Panc1 (cell line): ENCODE measurements at regions not wholly inside any gene's neighbourhood (a gene's known extent, or its start where the extent isn't known, plus 50 kb on each side); places are given as distances from the start of the nearest gene placed in this dataset.
"Not testable (repeated sequence)": the region's sequence is repeated elsewhere in the genome, so short reads cannot be mapped to it uniquely, and the experiment has no call there.

Source experiments
- ATAC-seq: fragments of 200-7000 bp; cut with Tn5 transposase; 2 replicates; pipeline ENCODE4 v1.9.1; 2020; ENCODE audit warnings: mild to moderate bottlenecking, moderate library complexity
- BruUV-seq: library from RNA; stranded (reverse); fragments of 400-500 nt; replicated peaks from 2 replicates; lab custom pipeline; 2021; lab: Mats Ljungman, UMichigan
- CTCF ChIA-PET: fragments of 300-600 bp; sonication (Branson Sonifier 250); formaldehyde crosslinking; loops from one replicate; lab custom pipeline; 2022; ENCODE audit warnings: antibody characterized with exemption; lab: Charles Lee
- POLR2A ChIA-PET: fragments of 300-600 bp; sonication (Branson Sonifier 250); formaldehyde crosslinking; loops from one replicate; lab custom pipeline; 2022; ENCODE audit warnings: antibody characterized with exemption; lab: Charles Lee
- DNase-seq: peaks from one replicate; pipeline ENCODE4 v3.0.0-alpha.2; 2010; ENCODE audit warnings: low read depth, low spot score
- H3K27ac ChIP-seq: 2 replicates; pipeline ENCODE4 v1.5.1; 2011; ENCODE audit warnings: mild to moderate bottlenecking, low read length, inconsistent platforms
- H3K27me3 ChIP-seq: fragments of 200-500 bp; sonication (Bioruptor generic); 2 replicates; pipeline ENCODE4 v1.6.0; 2014; ENCODE audit warnings: low read length, inconsistent platforms; ENCODE audit not compliant: control insufficient read depth, insufficient read depth
- H3K36me3 ChIP-seq: fragments of 200-500 bp; sonication (Bioruptor generic); 2 replicates; pipeline ENCODE4 v1.5.1; 2014; ENCODE audit warnings: inconsistent platforms, mild to moderate bottlenecking, low read length, moderate library complexity; ENCODE audit not compliant: control insufficient read depth, insufficient read depth
- H3K4me1 ChIP-seq: 2 replicates; pipeline ENCODE4 v1.5.1; 2011; ENCODE audit warnings: inconsistent platforms, mild to moderate bottlenecking, low read length, moderate library complexity; ENCODE audit not compliant: control insufficient read depth, insufficient read depth
- H3K4me3 ChIP-seq, 2 experiments: 2 replicates each; pipeline ENCODE4 v1.5.1; 2011 to 2012; ENCODE audit warnings: low read depth in 2 of 2, low read length in 2 of 2, mild to moderate bottlenecking in 2 of 2, inconsistent platforms in 1 of 2, moderate library complexity in 1 of 2
- H3K9me3 ChIP-seq: fragments of 200-500 bp; sonication (Bioruptor generic); 2 replicates; pipeline ENCODE4 v1.5.1; 2014; ENCODE audit warnings: low read depth, mild to moderate bottlenecking, inconsistent platforms, low read length, moderate library complexity; ENCODE audit not compliant: control insufficient read depth, insufficient read depth
- CTCF ChIP-seq: fragments of 450-650 bp; IDR thresholded peaks from 2 replicates; pipeline ENCODE4 v1.5.1; 2017; ENCODE audit warnings: mild to moderate bottlenecking
- POLR2AphosphoS5 ChIP-seq: IDR thresholded peaks from 2 replicates; pipeline ENCODE4 v1.6.1; 2012; ENCODE audit warnings: mild to moderate bottlenecking, low read depth, low read length, moderate library complexity
- REST ChIP-seq, 2 experiments: IDR thresholded peaks; 2 replicates each; pipeline ENCODE4 v1.6.1; 2011 to 2012; ENCODE audit warnings: low read depth in 2 of 2, control low read depth in 1 of 2, low read length in 1 of 2, mild to moderate bottlenecking in 1 of 2, moderate library complexity in 1 of 2; ENCODE audit not compliant: insufficient read depth in 1 of 2
- SIN3A ChIP-seq: IDR thresholded peaks from 2 replicates; pipeline ENCODE4 v1.6.1; 2012; ENCODE audit warnings: low read depth, mild to moderate bottlenecking, low read length, moderate library complexity, borderline replicate concordance; ENCODE audit not compliant: insufficient read depth
- TCF7L2 ChIP-seq: IDR thresholded peaks from 2 replicates; pipeline ENCODE4 v1.6.1; 2011; ENCODE audit warnings: mild to moderate bottlenecking, low read depth, low read length, inconsistent platforms
- in situ Hi-C: cut with HindIII; loops from 2 replicates; pipeline ENCODE4 v1.10.0; 2016; ENCODE audit warnings: low sequenced_read_pairs, low pct_unique_long_range_greater_than_20kb
- intact Hi-C: fragments of 100-400 bp; cut with micrococcal nuclease; formaldehyde crosslinking; loops from one replicate; pipeline ENCODE4 v1.10.0; 2022; ENCODE audit not compliant: unreplicated experiment

- intact Hi-C loops, H3K9me3 ChIP-seq, H3K4me1 ChIP-seq, in situ Hi-C loops, BruUV-seq, H3K27me3 ChIP-seq, H3K27ac ChIP-seq, H3K36me3 ChIP-seq: not testable (repeated sequence)
- ChIA-PET POLR2A (interaction anchor here (0.6 kb wide), 1 partner anchor 209 kb away, joined by 8 read pairs; no protein-coding TSS in a partner anchor), CTCF (interaction anchor here (0.5 to 0.6 kb wide), 2 partner anchors 295 to 919 kb away, joined by 3 read pairs; no protein-coding TSS in a partner anchor)
- DNase-seq (peak; percentile 87), ATAC-seq (peak; percentile 100)
- TF ChIP-seq CTCF: peak; percentile 98
- peak overlapping the region; percentile 52 to 64 for H3K4me3 ChIP-seq
Measured at GRCh38 chr20:30585244-30585796, 672.1 kb upstream of the DEFB115 start.

- BruUV-seq, DNase-seq, intact Hi-C loops, H3K4me1 ChIP-seq, H3K27me3 ChIP-seq, ATAC-seq, POLR2A ChIA-PET, H3K36me3 ChIP-seq, H3K9me3 ChIP-seq, CTCF ChIA-PET, H3K27ac ChIP-seq, in situ Hi-C loops: not testable (repeated sequence)
- H3K4me3 ChIP-seq: peak overlapping the region; percentile 52 to 64
Measured at GRCh38 chr20:30586178-30586577, 671.3 kb upstream of the DEFB115 start.

GRCh38 chr20:30593572-30593971, 663.9 kb upstream of the DEFB115 start:
- DNase-seq (no peak), ATAC-seq (no peak)
- TF ChIP-seq TCF7L2 (no peak), SIN3A (no peak), POLR2AphosphoS5 (no peak), CTCF (no peak), REST (IDR thresholded peaks at IDR 0.05; ENCODE audit: insufficient read depth in 1 of 2, low read depth in 2 of 2, low read length in 1 of 2) (no peak)
- BruUV-seq: no TSS peak
- intact Hi-C loops (no loop called here), in situ Hi-C loops (no loop called here)
- H3K4me3 ChIP-seq: no peak overlapping the region
- no peaks in the 10 kb centered on the region for H3K9me3 ChIP-seq
- H3K36me3 ChIP-seq: no peaks in the 10 kb centered on the region
- H3K27ac ChIP-seq: no peak overlapping the region
- ChIA-PET CTCF (no interaction called here), POLR2A (no interaction called here)
- H3K4me1 ChIP-seq: no peaks in the 10 kb centered on the region
- no peaks in the 10 kb centered on the region for H3K27me3 ChIP-seq
